NCI-H748 (cell line): ENCODE measurements at regions not wholly inside any gene's neighbourhood (a gene's known extent, or its start where the extent isn't known, plus 50 kb on each side); places are given as distances from the start of the nearest gene placed in this dataset.

ENCODE experiments used
- DNase-seq: peaks from one replicate; lab custom pipeline; 2025; ENCODE audit not compliant: unreplicated experiment; lab: John Stamatoyannopoulos, UW

GRCh38 chr7:118563311-118563710, 338.8 kb downstream of the ANKRD7 start:
- DNase-seq, result no peak

- DNase-seq, result no peak
Measured at GRCh38 chr7:118572604-118573003, 348.1 kb downstream of the ANKRD7 start.

- peak; percentile 13 for DNase-seq
Measured at GRCh38 chr7:118573085-118573484, 348.6 kb downstream of the ANKRD7 start.

- DNase-seq, result no peak
Measured at GRCh38 chr7:118575393-118575948, 351.0 kb downstream of the ANKRD7 start.

GRCh38 chr7:118580743-118581382, 356.4 kb downstream of the ANKRD7 start:
- DNase-seq, result no peak

GRCh38 chr7:118583641-118584040, 359.1 kb downstream of the ANKRD7 start:
- DNase-seq, result no peak

GRCh38 chr7:118586248-118586647, 361.7 kb downstream of the ANKRD7 start:
- DNase-seq, result no peak

GRCh38 chr7:118590107-118590506, 365.6 kb downstream of the ANKRD7 start:
- DNase-seq, result peak; percentile 42

- DNase-seq, result no peak
Measured at GRCh38 chr7:118602090-118602489, 377.6 kb downstream of the ANKRD7 start.

GRCh38 chr7:118606602-118607001, 382.1 kb downstream of the ANKRD7 start:
- no peak for DNase-seq

GRCh38 chr7:118609207-118609606, 384.7 kb downstream of the ANKRD7 start:
- no peak for DNase-seq

GRCh38 chr7:118615681-118616080, 391.2 kb downstream of the ANKRD7 start:
- no peak for DNase-seq

GRCh38 chr7:118621810-118622360, 397.4 kb downstream of the ANKRD7 start:
- DNase-seq, result no peak

GRCh38 chr7:118626739-118627138, 402.2 kb downstream of the ANKRD7 start:
- DNase-seq, result peak; percentile 9

- DNase-seq, result peak; percentile 65
Measured at GRCh38 chr7:118627467-118627866, 403.0 kb downstream of the ANKRD7 start.

GRCh38 chr7:118629898-118630438, 405.5 kb downstream of the ANKRD7 start:
- DNase-seq, result no peak

GRCh38 chr7:118642396-118642795, 417.9 kb downstream of the ANKRD7 start:
- no peak for DNase-seq

- DNase-seq, result no peak
Measured at GRCh38 chr7:118644346-118644745, 419.8 kb downstream of the ANKRD7 start.

GRCh38 chr7:118648002-118648401, 423.5 kb downstream of the ANKRD7 start:
- DNase-seq, result no peak

- DNase-seq, result no peak
Measured at GRCh38 chr7:118657391-118658005, 433.0 kb downstream of the ANKRD7 start.

GRCh38 chr7:118662266-118662665, 437.8 kb downstream of the ANKRD7 start:
- DNase-seq, result no peak

- no peak for DNase-seq
Measured at GRCh38 chr7:118664498-118664897, 440.0 kb downstream of the ANKRD7 start.
